ENCODE measurements at regions not wholly inside any gene's neighbourhood (a gene's known extent, or its start where the extent isn't known, plus 50 kb on each side); places are given as distances from the start of the nearest gene placed in this dataset.

- Mint-ChIP-seq H3K4me3 (no peak overlapping the region), H3K36me3 (ENCODE audit: low read depth) (no peaks in the 10 kb centered on the region), H3K9me3 (no peaks in the 10 kb centered on the region), H3K27me3 (ENCODE audit: low read depth, poor library complexity) (peaks cover 33% of the 10 kb centered on the region), H3K27ac (no peak overlapping the region), H3K4me1 (peaks cover 63% of the 10 kb centered on the region)
- DNase-seq, result no peak
- no peak for TF ChIP-seq CTCF (IDR thresholded peaks at IDR 0.05)
These were observed 268.1 kb downstream of the BUD13 start for GRCh38 chr11:116504541-116505297.

GRCh38 chr11:116503216-116504160 is 269.3 kb downstream of the BUD13 start:
- no peak for DNase-seq
- TF ChIP-seq CTCF (IDR thresholded peaks at IDR 0.05), result no peak
- Mint-ChIP-seq H3K36me3 (ENCODE audit: low read depth) (no peaks in the 10 kb centered on the region), H3K9me3 (no peaks in the 10 kb centered on the region), H3K4me1 (peaks cover 66% of the 10 kb centered on the region), H3K27ac (no peak overlapping the region), H3K27me3 (ENCODE audit: low read depth, poor library complexity) (peaks cover 37% of the 10 kb centered on the region), H3K4me3 (no peak overlapping the region)

GRCh38 chr11:116502641-116503061 is 270.1 kb downstream of the BUD13 start:
- Mint-ChIP-seq H3K4me3 (no peak overlapping the region), H3K4me1 (peaks cover 66% of the 10 kb centered on the region), H3K9me3 (no peaks in the 10 kb centered on the region), H3K36me3 (ENCODE audit: low read depth) (no peaks in the 10 kb centered on the region), H3K27me3 (ENCODE audit: low read depth, poor library complexity) (peaks cover 39% of the 10 kb centered on the region), H3K27ac (no peak overlapping the region)
- DNase-seq, result no peak
- TF ChIP-seq CTCF (IDR thresholded peaks at IDR 0.05), result no peak

- DNase-seq, result no peak
- Mint-ChIP-seq H3K27ac (no peak overlapping the region), H3K36me3 (ENCODE audit: low read depth) (no peaks in the 10 kb centered on the region), H3K4me1 (peaks cover 66% of the 10 kb centered on the region), H3K9me3 (no peaks in the 10 kb centered on the region), H3K27me3 (ENCODE audit: low read depth, poor library complexity) (peaks cover 36% of the 10 kb centered on the region), H3K4me3 (no peak overlapping the region)
- no peak for TF ChIP-seq CTCF (IDR thresholded peaks at IDR 0.05)
These were observed 271.1 kb downstream of the BUD13 start for GRCh38 chr11:116501728-116502127.

DNA sequence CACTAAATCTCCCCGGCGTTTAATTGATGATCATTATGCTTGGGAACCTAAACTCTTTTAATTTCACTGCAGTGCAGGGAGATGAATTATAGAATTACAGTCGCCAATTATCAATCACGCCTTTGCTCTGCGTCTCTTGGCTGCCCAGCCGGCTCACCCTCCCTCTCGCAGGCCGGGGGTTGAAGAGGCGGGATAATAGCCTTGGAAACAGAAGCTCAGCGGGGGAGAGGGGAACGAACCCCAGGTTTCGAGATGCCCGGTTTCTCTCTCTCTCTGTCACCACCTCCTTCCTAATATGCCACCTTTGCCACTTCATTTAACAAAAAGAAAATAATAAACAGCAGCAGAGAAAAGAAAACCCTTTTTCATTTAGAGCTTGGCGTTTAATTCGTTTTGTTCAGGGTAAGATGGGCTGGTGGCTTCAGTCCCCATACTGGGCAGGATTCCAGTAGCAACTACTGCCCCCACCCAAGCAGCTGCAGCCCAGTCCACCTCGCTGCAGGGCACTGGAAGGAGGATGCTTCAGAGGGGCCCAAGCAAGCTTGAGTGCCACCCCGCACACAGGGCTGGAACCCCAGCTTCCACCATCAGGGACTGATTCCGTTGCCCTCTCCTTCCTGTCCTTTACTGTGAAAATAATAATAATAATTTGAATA is 271.7 kb downstream of the BUD13 start:
- peaks cover 62% of the 10 kb centered on the region for H3K4me1 Mint-ChIP-seq
- no peak overlapping the region for H3K27ac Mint-ChIP-seq
- peaks cover 36% of the 10 kb centered on the region for H3K27me3 Mint-ChIP-seq (ENCODE audit: low read depth, poor library complexity)
- H3K9me3 Mint-ChIP-seq, result no peaks in the 10 kb centered on the region
- peak overlapping the region; percentile 72 for H3K4me3 Mint-ChIP-seq
- TF ChIP-seq CTCF (IDR thresholded peaks at IDR 0.05), result no peak
- peak; percentile 46 for DNase-seq
- H3K36me3 Mint-ChIP-seq (ENCODE audit: low read depth), result no peaks in the 10 kb centered on the region

Measured in nephron progenitor cell (in vitro differentiated cells).